ENCODE measurements at regions not wholly inside any gene's neighbourhood (a gene's known extent, or its start where the extent isn't known, plus 50 kb on each side); places are given as distances from the start of the nearest gene placed in this dataset.

- TF ChIP-seq, protein P1, sequence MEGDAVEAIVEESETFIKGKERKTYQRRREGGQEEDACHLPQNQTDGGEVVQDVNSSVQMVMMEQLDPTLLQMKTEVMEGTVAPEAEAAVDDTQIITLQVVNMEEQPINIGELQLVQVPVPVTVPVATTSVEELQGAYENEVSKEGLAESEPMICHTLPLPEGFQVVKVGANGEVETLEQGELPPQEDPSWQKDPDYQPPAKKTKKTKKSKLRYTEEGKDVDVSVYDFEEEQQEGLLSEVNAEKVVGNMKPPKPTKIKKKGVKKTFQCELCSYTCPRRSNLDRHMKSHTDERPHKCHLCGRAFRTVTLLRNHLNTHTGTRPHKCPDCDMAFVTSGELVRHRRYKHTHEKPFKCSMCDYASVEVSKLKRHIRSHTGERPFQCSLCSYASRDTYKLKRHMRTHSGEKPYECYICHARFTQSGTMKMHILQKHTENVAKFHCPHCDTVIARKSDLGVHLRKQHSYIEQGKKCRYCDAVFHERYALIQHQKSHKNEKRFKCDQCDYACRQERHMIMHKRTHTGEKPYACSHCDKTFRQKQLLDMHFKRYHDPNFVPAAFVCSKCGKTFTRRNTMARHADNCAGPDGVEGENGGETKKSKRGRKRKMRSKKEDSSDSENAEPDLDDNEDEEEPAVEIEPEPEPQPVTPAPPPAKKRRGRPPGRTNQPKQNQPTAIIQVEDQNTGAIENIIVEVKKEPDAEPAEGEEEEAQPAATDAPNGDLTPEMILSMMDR (IDR thresholded peaks at IDR 0.05; ENCODE audit: borderline replicate concordance, insufficient read depth, low read depth, low read length), result no peak
Measured at GRCh38 chr2:200244111-200244510, 62.4 kb upstream of the SPATS2L start.

GRCh38 chr2:200247494-200247893 is 59.0 kb upstream of the SPATS2L start:
- no peak overlapping the region for H3K4me3 ChIP-seq (ENCODE audit: low read depth, low read length)
- TF ChIP-seq, protein P1 (IDR thresholded peaks at IDR 0.05; ENCODE audit: borderline replicate concordance, insufficient read depth, low read depth, low read length), result no peak

More at GRCh38 chr2:200244111-200244510, 62.4 kb upstream of the SPATS2L start:
- H3K4me3 ChIP-seq (ENCODE audit: low read depth, low read length), result no peak overlapping the region

DNA sequence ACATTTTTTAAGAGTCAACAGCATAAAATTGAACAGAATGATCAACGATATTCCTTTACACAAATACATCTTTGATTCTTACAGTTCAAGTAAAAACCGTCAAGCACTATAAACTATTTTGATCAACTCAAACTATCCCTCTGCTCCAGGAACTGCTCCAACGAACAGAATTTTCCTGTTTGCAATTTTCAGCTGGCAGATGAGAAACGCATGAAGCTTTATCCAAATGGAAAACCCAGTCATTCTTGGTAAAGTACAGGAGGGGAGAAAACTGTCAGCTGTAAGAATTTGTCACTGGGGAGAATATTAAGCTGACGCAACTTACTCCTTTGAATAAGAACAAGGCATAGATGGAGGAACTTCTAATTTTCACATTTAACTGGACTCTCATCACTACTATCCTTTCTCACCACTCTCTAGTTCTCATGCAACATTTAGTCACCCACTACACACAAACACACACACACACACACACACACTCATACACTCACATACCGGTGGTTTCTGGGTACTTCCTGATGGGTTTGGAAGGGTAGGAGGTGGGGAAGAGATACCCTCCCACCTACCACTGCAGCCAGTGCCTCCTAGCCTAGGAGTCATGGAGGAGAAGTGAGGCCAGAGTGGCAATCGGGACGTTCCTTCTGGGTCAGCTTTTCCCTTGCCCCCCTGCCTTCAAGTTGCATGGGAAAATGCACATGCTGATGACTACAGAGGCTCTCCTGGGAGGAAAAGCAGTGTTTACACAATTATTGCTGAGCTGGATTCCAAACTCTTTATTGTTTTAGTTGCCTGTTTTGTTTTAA is 54.0 kb upstream of the SPATS2L start:
- no peak overlapping the region for H3K4me3 ChIP-seq (ENCODE audit: low read depth, low read length)
- TF ChIP-seq, protein P1 (IDR thresholded peaks at IDR 0.05; ENCODE audit: borderline replicate concordance, insufficient read depth, low read depth, low read length), result no peak

DNA sequence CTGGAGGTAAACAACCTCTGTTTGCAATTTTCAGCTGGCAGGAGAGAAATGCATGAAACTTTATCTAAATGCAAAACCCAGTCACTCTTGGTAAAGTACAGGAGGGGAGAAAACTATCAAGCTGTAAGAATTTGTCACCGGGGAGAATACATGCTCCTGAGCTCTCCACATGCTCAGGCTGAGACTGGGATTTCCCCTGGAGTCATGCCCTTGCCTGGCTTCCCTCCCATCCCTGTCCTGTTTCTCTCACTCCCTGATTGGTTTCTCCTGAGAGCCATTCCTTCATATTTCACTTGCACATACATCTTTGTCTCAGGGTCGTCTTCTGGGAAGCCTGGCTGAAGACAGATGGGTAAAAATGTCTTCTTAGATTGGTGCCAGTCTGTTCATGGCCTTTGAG is 52.9 kb upstream of the SPATS2L start:
- H3K4me3 ChIP-seq (ENCODE audit: low read depth, low read length), result no peak overlapping the region
- TF ChIP-seq, protein P1 (IDR thresholded peaks at IDR 0.05; ENCODE audit: borderline replicate concordance, insufficient read depth, low read depth, low read length), result no peak

DNA sequence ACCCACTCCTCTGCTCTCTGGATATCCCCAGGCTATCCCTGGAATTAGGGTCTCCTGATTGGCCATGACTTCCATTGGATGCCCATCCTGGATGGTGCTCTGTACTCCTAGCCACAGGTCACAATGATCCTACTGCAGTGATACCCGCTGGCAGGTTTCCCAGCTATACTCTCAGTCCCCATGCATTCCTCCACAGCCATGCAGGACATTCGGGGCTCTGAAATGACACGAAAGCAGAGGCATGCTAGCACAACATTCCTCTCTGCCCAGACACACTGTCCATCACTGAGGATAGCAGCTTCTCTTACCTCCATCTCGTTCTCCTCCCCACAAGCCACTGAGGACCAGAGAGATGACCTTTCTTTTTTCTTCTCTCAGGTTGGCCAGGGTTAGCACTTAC is 51.7 kb upstream of the SPATS2L start:
- H3K4me3 ChIP-seq (ENCODE audit: low read depth, low read length), result no peak overlapping the region
- TF ChIP-seq, protein P1 (IDR thresholded peaks at IDR 0.05; ENCODE audit: borderline replicate concordance, insufficient read depth, low read depth, low read length), result no peak

DNA sequence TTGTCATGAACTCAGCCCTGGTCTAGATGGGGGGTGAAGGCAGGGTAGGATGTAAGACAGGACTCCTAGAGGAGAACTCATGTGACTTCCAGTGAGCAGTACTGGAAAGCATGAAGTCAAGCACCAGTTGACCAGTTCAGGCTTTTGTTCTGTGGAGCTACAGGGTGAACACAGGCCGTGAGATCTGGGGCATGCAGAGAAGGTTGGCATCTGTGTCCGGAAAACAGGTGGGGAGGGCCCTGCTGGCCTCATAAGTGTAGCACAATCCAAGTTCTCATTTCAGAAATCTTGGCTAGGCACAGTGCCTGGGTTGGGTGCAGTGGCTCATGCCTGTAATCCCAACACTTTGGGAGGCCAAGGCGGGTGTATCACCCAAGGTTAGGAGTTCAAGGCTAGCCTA is 50.9 kb upstream of the SPATS2L start:
- TF ChIP-seq, protein P1 (IDR thresholded peaks at IDR 0.05; ENCODE audit: borderline replicate concordance, insufficient read depth, low read depth, low read length), result no peak
- H3K4me3 ChIP-seq (ENCODE audit: low read depth, low read length), result no peak overlapping the region
